HCT116 (cell line): ENCODE measurements at regions not wholly inside any gene's neighbourhood (a gene's known extent, or its start where the extent isn't known, plus 50 kb on each side); places are given as distances from the start of the nearest gene placed in this dataset.

Experiments
- ATAC-seq: fragments of 200-7000 bp; cut with Tn5 transposase; 2 replicates; pipeline ENCODE4 v1.9.1; 2020; ENCODE audit warnings: mild to moderate bottlenecking, moderate library complexity
- BruUV-seq: library from RNA; stranded (reverse); fragments of 400-500 nt; replicated peaks from 2 replicates; lab custom pipeline; 2021; lab: Mats Ljungman, UMichigan
- CTCF ChIA-PET: fragments of 300-600 bp; sonication (Branson Sonifier 250); formaldehyde crosslinking; loops from one replicate; lab custom pipeline; 2021; ENCODE audit warnings: antibody characterized with exemption; lab: Charles Lee
- POLR2A ChIA-PET: fragments of 300-600, 350-600 bp; sonication (Branson Sonifier 250); formaldehyde crosslinking; loops from one replicate; lab custom pipeline; 2021; ENCODE audit warnings: antibody characterized with exemption; lab: Charles Lee
- RAD21 ChIA-PET, 2 experiments: fragments of 300-600 bp; sonication (Branson Sonifier 250); formaldehyde crosslinking; loops; one replicate each; lab custom pipeline; 2023; ENCODE audit warnings: low total read pairs in 2 of 2; ENCODE audit not compliant: uncharacterized antibody in 2 of 2, unreplicated experiment in 2 of 2, low non-redundant PET in 1 of 2; lab: Charles Lee
- DNase-seq: peaks from one replicate; pipeline ENCODE4 v3.0.0-alpha.2; 2010; ENCODE audit warnings: low read depth, low spot score
- H2AFZ ChIP-seq: fragments of 200-600 bp; shearing (Covaris generic), sonication (generic); 2 replicates; pipeline ENCODE4 v1.6.1; 2017; ENCODE audit warnings: low read depth, mixed run types, mixed read lengths, antibody characterized with exemption, low read length; ENCODE audit not compliant: poor library complexity, severe bottlenecking
- H3K27ac ChIP-seq: 2 replicates; pipeline ENCODE4 v1.5.1; 2012; ENCODE audit warnings: low read depth, low read length
- H3K27me3 ChIP-seq: fragments of 200-600 bp; sonication (generic); 2 replicates; pipeline ENCODE4 v1.6.1; 2016; ENCODE audit warnings: mixed run types, low read length, mixed read lengths; ENCODE audit not compliant: insufficient read depth
- H3K36me3 ChIP-seq, 2 experiments: fragments of 200-500 bp in 1 of 2; fragments of 200-600 bp in 1 of 2; sonication (Bioruptor generic) in 1 of 2; sonication (generic) in 1 of 2; 2 replicates each; pipeline versions ENCODE4 v1.5.1 to v1.6.1; 2014 to 2016; ENCODE audit warnings: low read length in 2 of 2, inconsistent platforms in 1 of 2, mixed read lengths in 1 of 2, mixed run types in 1 of 2; ENCODE audit not compliant: insufficient read depth in 2 of 2, control insufficient read depth in 1 of 2
- H3K4me1 ChIP-seq, 2 experiments: fragments of 200-600 bp in 1 of 2; sonication (generic) in 1 of 2; 2 replicates each; pipeline versions ENCODE4 v1.5.1 to v1.6.1; 2012 to 2017; ENCODE audit warnings: low read length in 2 of 2, inconsistent platforms in 1 of 2, mild to moderate bottlenecking in 1 of 2, mixed read lengths in 1 of 2, mixed run types in 1 of 2, moderate library complexity in 1 of 2; ENCODE audit not compliant: insufficient read depth in 2 of 2, control insufficient read depth in 1 of 2
- H3K4me2 ChIP-seq: fragments of 200-600 bp; sonication (generic); 2 replicates; pipeline ENCODE4 v1.6.1; 2017; ENCODE audit warnings: mixed run types, low read length, mixed read lengths
- H3K4me3 ChIP-seq, 2 experiments: fragments of 200-600 bp in 1 of 2; sonication (generic) in 1 of 2; replicated peaks in 1 of 2; 2 replicates each; pipeline ENCODE4 v1.5.1; 2011 to 2016; ENCODE audit warnings: low read length in 2 of 2, control low read depth in 1 of 2, low read depth in 1 of 2, mild to moderate bottlenecking in 1 of 2, mixed read lengths in 1 of 2, mixed run types in 1 of 2
- H3K79me2 ChIP-seq: fragments of 200-600 bp; sonication (generic); 2 replicates; pipeline ENCODE4 v1.6.1; 2017; ENCODE audit warnings: mild to moderate bottlenecking, mixed run types, low read length, moderate library complexity, mixed read lengths; ENCODE audit not compliant: insufficient read depth
- H3K9ac ChIP-seq: fragments of 200-600 bp; sonication (generic); 2 replicates; pipeline ENCODE4 v1.6.1; 2016; ENCODE audit warnings: low read length, mixed read lengths
- H3K9me2 ChIP-seq: fragments of 200-600 bp; sonication (generic), shearing (Covaris generic); 2 replicates; pipeline ENCODE4 v1.6.1; 2017; ENCODE audit warnings: mixed run types, mild to moderate bottlenecking, moderate library complexity; ENCODE audit not compliant: insufficient read depth
- H3K9me3 ChIP-seq, 2 experiments: fragments of 200-500 bp in 1 of 2; fragments of 200-600 bp in 1 of 2; sonication (Bioruptor generic) in 1 of 2; sonication (generic) in 1 of 2; 2 replicates each; pipeline ENCODE4 v1.6.1; 2014 to 2017; ENCODE audit warnings: low read length in 2 of 2, mixed read lengths in 2 of 2, inconsistent platforms in 1 of 2, low read depth in 1 of 2, mild to moderate bottlenecking in 1 of 2, mixed run types in 1 of 2, moderate library complexity in 1 of 2; ENCODE audit not compliant: control insufficient read depth in 1 of 2, insufficient read depth in 1 of 2
- H4K20me1 ChIP-seq: fragments of 200-600 bp; sonication (generic), shearing (Covaris generic); 2 replicates; pipeline ENCODE4 v1.6.1; 2017; ENCODE audit warnings: mixed run types, mild to moderate bottlenecking, moderate library complexity; ENCODE audit not compliant: insufficient read depth
- CBX3 ChIP-seq: IDR thresholded peaks from 2 replicates; pipeline ENCODE4 v1.6.1; 2012; ENCODE audit warnings: low read depth
- CEBPB ChIP-seq: IDR thresholded peaks from 2 replicates; pipeline ENCODE4 v1.6.1; 2012; ENCODE audit warnings: low read depth
- EGR1 ChIP-seq: IDR thresholded peaks from 2 replicates; pipeline ENCODE4 v1.6.1; 2012; ENCODE audit warnings: low read depth
- ELF1 ChIP-seq: IDR thresholded peaks from 2 replicates; pipeline ENCODE4 v1.6.1; 2012; ENCODE audit warnings: low read depth, borderline replicate concordance
- EZH2 ChIP-seq: fragments of 200-600 bp; sonication (generic); IDR thresholded peaks from 2 replicates; pipeline ENCODE4 v1.6.1; 2017; ENCODE audit warnings: antibody characterized with exemption, mixed run types
- JUND ChIP-seq: IDR thresholded peaks from 2 replicates; pipeline ENCODE4 v1.6.1; 2012
- MAX ChIP-seq: IDR thresholded peaks from 2 replicates; pipeline ENCODE4 v1.6.1; 2012
- POLR2AphosphoS5 ChIP-seq: IDR thresholded peaks from 2 replicates; pipeline ENCODE4 v1.6.1; 2011; ENCODE audit warnings: mild to moderate bottlenecking, low read depth, low read length, moderate library complexity
- RAD21 ChIP-seq: IDR thresholded peaks from 2 replicates; pipeline ENCODE4 v1.6.1; 2012; ENCODE audit warnings: low read depth, mild to moderate bottlenecking
- SIN3A ChIP-seq: IDR thresholded peaks from 2 replicates; pipeline ENCODE4 v1.6.1; 2012; ENCODE audit warnings: low read depth
- SP1 ChIP-seq: IDR thresholded peaks from 2 replicates; pipeline ENCODE4 v1.6.1; 2012; ENCODE audit warnings: low read depth
- SRF ChIP-seq: IDR thresholded peaks from 2 replicates; pipeline ENCODE4 v1.6.1; 2012; ENCODE audit warnings: low read depth
- YY1 ChIP-seq: IDR thresholded peaks from 2 replicates; pipeline ENCODE4 v1.6.1; 2011; ENCODE audit warnings: low read length, low read depth, moderate library complexity, mild to moderate bottlenecking; ENCODE audit not compliant: insufficient replicate concordance; ENCODE audit errors: extremely low read depth
- ZBTB33 ChIP-seq: IDR thresholded peaks from 2 replicates; pipeline ENCODE4 v1.6.1; 2011; ENCODE audit warnings: mild to moderate bottlenecking, low read length, moderate library complexity; ENCODE audit not compliant: insufficient replicate concordance; ENCODE audit errors: extremely low read depth
- ZNF274 ChIP-seq: fragments of 200-500 bp; sonication (Bioruptor generic); IDR thresholded peaks from 2 replicates; pipeline ENCODE4 v1.6.1; 2014; ENCODE audit warnings: mild to moderate bottlenecking, low read depth, low read length, inconsistent platforms
- intact Hi-C: fragments of 100-400 bp; cut with micrococcal nuclease; formaldehyde crosslinking; loops from 2 replicates; pipeline ENCODE4 v1.10.0; 2022
- TF ChIP-seq, protein P1 (sequence below), 3 experiments: fragments of 200-600 bp in 1 of 3; sonication (generic) in 1 of 3; IDR thresholded peaks in 2 of 3; conservative IDR thresholded peaks in 1 of 3; 2 replicates each; pipeline ENCODE4 v1.5.1; 2012 to 2017; ENCODE audit warnings: low read depth in 2 of 3, low read length in 2 of 3, antibody characterized with exemption in 1 of 3, borderline replicate concordance in 1 of 3, control low read depth in 1 of 3, mild to moderate bottlenecking in 1 of 3, mixed read lengths in 1 of 3, mixed run types in 1 of 3, moderate library complexity in 1 of 3; ENCODE audit not compliant: insufficient read depth in 1 of 3
- TF ChIP-seq, protein P2 (sequence below): IDR thresholded peaks from 2 replicates; pipeline ENCODE4 v1.6.1; 2012

DNA sequence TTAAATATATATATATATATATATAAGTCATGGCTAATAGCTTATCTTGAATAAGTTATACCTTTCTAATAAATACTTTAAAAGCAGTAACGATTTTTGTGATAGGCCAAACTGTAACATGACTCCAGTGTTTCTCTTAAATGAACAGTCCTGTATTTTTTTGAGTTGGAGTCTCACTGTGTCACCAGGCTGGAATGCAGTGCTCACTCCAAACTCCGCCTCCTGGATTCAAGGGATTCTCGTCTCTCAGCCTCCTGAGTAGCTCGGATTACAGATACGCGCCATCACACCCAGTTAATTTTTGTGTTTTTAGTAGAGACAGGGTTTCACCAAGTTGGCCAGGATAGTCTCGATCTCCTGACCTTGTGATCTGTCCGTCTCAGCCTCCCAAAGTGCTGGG lies 814.2 kb upstream of the SLITRK5 start:
- H2AFZ ChIP-seq = peak overlapping the region; percentile 38
- no peaks in the 10 kb centered on the region for H4K20me1 ChIP-seq
- intact Hi-C loops = no loop called here
- H3K9ac ChIP-seq = no peak overlapping the region
- BruUV-seq = no TSS peak
- H3K36me3 ChIP-seq = no peaks in the 10 kb centered on the region
- H3K9me2 ChIP-seq = no peaks in the 10 kb centered on the region
- no peaks in the 10 kb centered on the region for H3K79me2 ChIP-seq
- ATAC-seq (peak; percentile 91), DNase-seq (peak; percentile 47)
- ChIA-PET CTCF (no interaction called here), POLR2A (no interaction called here), RAD21 (no interaction called here)
- no peaks in the 10 kb centered on the region for H3K27me3 ChIP-seq
- 0 out of 4 replicates have a peak overlapping the region, but pooled peaks of 1 of the 2 experiments have one; percentile 32 for H3K4me3 ChIP-seq
- peaks cover 3 to 17% of the 10 kb centered on the region in 2 experiments; a peak in 2 of 4 replicates for H3K4me1 ChIP-seq
- no peak overlapping the region for H3K27ac ChIP-seq
- no peaks in the 10 kb centered on the region for H3K9me3 ChIP-seq
- TF ChIP-seq CBX3 = no peak
- no peak for TF ChIP-seq EZH2
- TF ChIP-seq ZNF274 = no peak
- TF ChIP-seq RAD21 = no peak
- TF ChIP-seq JUND = no peak
- no peak for TF ChIP-seq ELF1
- no peak for TF ChIP-seq SRF
- TF ChIP-seq, protein P1, sequence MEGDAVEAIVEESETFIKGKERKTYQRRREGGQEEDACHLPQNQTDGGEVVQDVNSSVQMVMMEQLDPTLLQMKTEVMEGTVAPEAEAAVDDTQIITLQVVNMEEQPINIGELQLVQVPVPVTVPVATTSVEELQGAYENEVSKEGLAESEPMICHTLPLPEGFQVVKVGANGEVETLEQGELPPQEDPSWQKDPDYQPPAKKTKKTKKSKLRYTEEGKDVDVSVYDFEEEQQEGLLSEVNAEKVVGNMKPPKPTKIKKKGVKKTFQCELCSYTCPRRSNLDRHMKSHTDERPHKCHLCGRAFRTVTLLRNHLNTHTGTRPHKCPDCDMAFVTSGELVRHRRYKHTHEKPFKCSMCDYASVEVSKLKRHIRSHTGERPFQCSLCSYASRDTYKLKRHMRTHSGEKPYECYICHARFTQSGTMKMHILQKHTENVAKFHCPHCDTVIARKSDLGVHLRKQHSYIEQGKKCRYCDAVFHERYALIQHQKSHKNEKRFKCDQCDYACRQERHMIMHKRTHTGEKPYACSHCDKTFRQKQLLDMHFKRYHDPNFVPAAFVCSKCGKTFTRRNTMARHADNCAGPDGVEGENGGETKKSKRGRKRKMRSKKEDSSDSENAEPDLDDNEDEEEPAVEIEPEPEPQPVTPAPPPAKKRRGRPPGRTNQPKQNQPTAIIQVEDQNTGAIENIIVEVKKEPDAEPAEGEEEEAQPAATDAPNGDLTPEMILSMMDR (IDR thresholded peaks at IDR 0.05 in 2 of 3, conservative IDR thresholded peaks at IDR 0.05 in 1 of 3; ENCODE audit: borderline replicate concordance in 1 of 3, insufficient read depth in 1 of 3, low read depth in 2 of 3, low read length in 2 of 3) = no peak
- no peak for TF ChIP-seq POLR2AphosphoS5
- TF ChIP-seq, all 23 proteins: peak for 0
- H3K4me2 ChIP-seq = peak overlapping the region; percentile 51

DNA sequence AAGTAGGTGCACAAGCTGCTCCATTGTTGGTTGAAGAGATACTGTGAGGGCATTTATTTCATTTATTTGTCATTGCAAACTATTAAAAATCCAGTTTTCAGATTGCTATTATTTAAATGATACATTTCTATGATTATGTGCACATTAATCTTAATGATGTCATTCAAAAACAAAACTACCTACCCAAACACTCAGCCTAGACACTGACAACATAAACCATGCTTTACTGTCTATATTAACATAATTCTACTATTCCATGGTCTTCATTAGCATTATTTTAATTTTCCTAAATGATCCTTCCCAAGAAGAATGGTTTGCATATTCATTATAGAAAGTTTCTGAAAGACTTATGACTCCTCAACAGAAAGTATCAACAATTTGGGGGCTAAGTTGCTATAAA lies 813.0 kb upstream of the SLITRK5 start:
- TF ChIP-seq POLR2AphosphoS5 = no peak
- no peak for TF ChIP-seq EGR1
- TF ChIP-seq YY1 = no peak
- TF ChIP-seq SP1 = no peak
- TF ChIP-seq ZBTB33 = no peak
- TF ChIP-seq CBX3 = no peak
- no peak for TF ChIP-seq JUND
- no peak for TF ChIP-seq ELF1
- TF ChIP-seq, protein P2, sequence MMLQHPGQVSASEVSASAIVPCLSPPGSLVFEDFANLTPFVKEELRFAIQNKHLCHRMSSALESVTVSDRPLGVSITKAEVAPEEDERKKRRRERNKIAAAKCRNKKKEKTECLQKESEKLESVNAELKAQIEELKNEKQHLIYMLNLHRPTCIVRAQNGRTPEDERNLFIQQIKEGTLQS = no peak
- no peak for TF ChIP-seq CEBPB
- TF ChIP-seq ZNF274 = no peak
- no peak for TF ChIP-seq MAX
- TF ChIP-seq SIN3A = no peak
- Histone ChIP-seq H3K36me3 (no peaks in the 10 kb centered on the region), H3K9ac (no peak overlapping the region), H4K20me1 (no peaks in the 10 kb centered on the region), H3K4me2 (no peak overlapping the region), H3K4me1 (peaks cover 3 to 17% of the 10 kb centered on the region in 2 experiments; a peak in 2 of 4 replicates), H2AFZ (no peak overlapping the region), H3K4me3 (no peak overlapping the region), H3K79me2 (no peaks in the 10 kb centered on the region), H3K9me3 (no peaks in the 10 kb centered on the region), H3K27ac (no peak overlapping the region), H3K27me3 (no peaks in the 10 kb centered on the region), H3K9me2 (no peaks in the 10 kb centered on the region)
- ATAC-seq = no peak
- DNase-seq = no peak
- POLR2A ChIA-PET = no interaction called here
- BruUV-seq = no TSS peak
- RAD21 ChIA-PET = no interaction called here
- CTCF ChIA-PET = no interaction called here
- intact Hi-C loops = no loop called here
